Transverse colon (tissue), 4 donors: ENCODE measurements at regions not wholly inside any gene's neighbourhood (a gene's known extent, or its start where the extent isn't known, plus 50 kb on each side); places are given as distances from the start of the nearest gene placed in this dataset.

ENCODE experiments used
- DNase-seq: peaks from one replicate; pipeline ENCODE4 v3.0.0-alpha.2; 2019
- H3K27ac ChIP-seq, 4 donors: fragments of 200-600 bp; sonication (generic); 2 replicates each; pipeline ENCODE4 v1.5.1; 2016 to 2018; ENCODE audit warnings: inconsistent platforms in 4 of 4
- H3K27me3 ChIP-seq: fragments of 200-600 bp; sonication (generic); 2 replicates; pipeline ENCODE4 v1.5.1; 2017; ENCODE audit warnings: inconsistent platforms
- H3K36me3 ChIP-seq, 4 donors: fragments of 200-600 bp; sonication (generic); 2 replicates each; pipeline ENCODE4 v1.5.1; 2017 to 2019; ENCODE audit warnings: inconsistent platforms in 4 of 4
- H3K4me1 ChIP-seq, 4 donors: fragments of 200-600 bp; sonication (generic); 2 replicates each; pipeline ENCODE4 v1.5.1; 2017 to 2020; ENCODE audit warnings: inconsistent platforms in 4 of 4
- H3K4me3 ChIP-seq, 4 donors: fragments of 200-600 bp; sonication (generic); 1 replicate in 1 of 4; 2 replicates in 3 of 4; pipeline versions ENCODE4 v1.5.1 to v1.6.1; 2017 to 2019; ENCODE audit warnings: inconsistent platforms in 4 of 4
- H3K9me3 ChIP-seq, 2 donors: fragments of 200-600 bp; sonication (generic); 2 replicates each; pipeline ENCODE4 v1.5.1; 2017 to 2019; ENCODE audit warnings: inconsistent platforms in 2 of 2
- EP300 ChIP-seq: sonication (generic); formaldehyde crosslinking; IDR thresholded peaks from one replicate; pipeline ENCODE4 v1.6.1; 2017; ENCODE audit warnings: antibody characterized with exemption, low read depth
- POLR2A ChIP-seq: fragments of 450-650 bp; IDR thresholded peaks from one replicate; pipeline ENCODE4 v1.6.1; 2016; ENCODE audit warnings: antibody characterized with exemption, mild to moderate bottlenecking, moderate library complexity
- POLR2AphosphoS5 ChIP-seq, 3 donors: sonication (generic); formaldehyde crosslinking; IDR thresholded peaks; one replicate each; pipeline ENCODE4 v1.6.1; 2016; ENCODE audit warnings: antibody characterized with exemption in 3 of 3
- WGBS, 2 donors: methylation state at CpG; one replicate each; pipeline ENCODE4 v1.1.5; 2018; ENCODE audit warnings: low coverage in 1 of 2; 5-methylcytosine and 5-hydroxymethylcytosine counted together
- in situ Hi-C, 4 donors: fragments of 200-750 bp; cut with MboI; loops; one replicate each; pipeline versions ENCODE4 v1.15.0 to v1.15.1; 2017; ENCODE audit warnings: low sequenced_read_pairs in 3 of 4, low pct_ligation_motif_present in 1 of 4, low pct_unique_long_range_greater_than_20kb in 1 of 4
- intact Hi-C: fragments of 100-400 bp; cut with DNase I; formaldehyde crosslinking; loops from one replicate; pipeline ENCODE4 v1.15.1; 2023; ENCODE audit warnings: low total_unique reads
- TF ChIP-seq, protein P1 (sequence below), 5 experiments: fragments of 200-600 bp in 3 of 5; fragments of 450-650 bp in 2 of 5; sonication (generic) in 3 of 5; IDR thresholded peaks; 1 replicate in 2 of 5; 2 replicates in 3 of 5; pipeline ENCODE4 v1.5.1; 2016 to 2017; ENCODE audit warnings: antibody characterized with exemption in 5 of 5, inconsistent platforms in 3 of 5, mild to moderate bottlenecking in 2 of 5, moderate library complexity in 1 of 5

GRCh38 chr17:13941781-13942180, 127.5 kb upstream of the COX10 start:
- intact Hi-C loops = no loop called here
- in situ Hi-C loops = no loop called here

DNA sequence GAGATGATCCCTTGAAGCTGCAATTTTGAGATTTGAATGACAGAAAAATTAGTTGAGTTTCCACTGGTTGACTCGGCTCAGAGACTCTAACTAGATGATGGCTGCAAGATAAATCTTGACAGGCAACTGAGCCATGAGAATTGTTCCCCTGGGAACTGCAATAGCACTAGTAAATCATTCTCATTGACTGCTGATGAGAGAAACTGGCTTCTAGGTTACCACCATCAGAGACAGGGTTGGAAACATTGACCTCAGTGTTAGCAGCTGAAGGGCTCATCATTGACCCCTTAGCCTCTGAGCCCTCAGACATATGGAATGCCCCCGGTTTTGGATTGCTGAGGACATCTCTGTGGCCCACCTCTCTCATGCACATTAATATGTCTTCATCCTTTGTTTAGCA, 125.4 kb upstream of the COX10 start:
- no peak overlapping the region for H3K27ac ChIP-seq
- no peaks in the 10 kb centered on the region for H3K9me3 ChIP-seq
- no peaks in the 10 kb centered on the region for H3K27me3 ChIP-seq
- intact Hi-C loops = no loop called here
- no peak overlapping the region for H3K4me3 ChIP-seq
- in situ Hi-C loops = no loop called here
- no peaks in the 10 kb centered on the region for H3K36me3 ChIP-seq
- no peaks in the 10 kb centered on the region for H3K4me1 ChIP-seq
- WGBS, 2 donors = 60 to 70% methylated on average over 2 of the region's 2 CpGs
- TF ChIP-seq POLR2AphosphoS5 (IDR thresholded peaks at IDR 0.05) (no peak), EP300 (no peak), POLR2A (no peak)
- TF ChIP-seq, protein P1, sequence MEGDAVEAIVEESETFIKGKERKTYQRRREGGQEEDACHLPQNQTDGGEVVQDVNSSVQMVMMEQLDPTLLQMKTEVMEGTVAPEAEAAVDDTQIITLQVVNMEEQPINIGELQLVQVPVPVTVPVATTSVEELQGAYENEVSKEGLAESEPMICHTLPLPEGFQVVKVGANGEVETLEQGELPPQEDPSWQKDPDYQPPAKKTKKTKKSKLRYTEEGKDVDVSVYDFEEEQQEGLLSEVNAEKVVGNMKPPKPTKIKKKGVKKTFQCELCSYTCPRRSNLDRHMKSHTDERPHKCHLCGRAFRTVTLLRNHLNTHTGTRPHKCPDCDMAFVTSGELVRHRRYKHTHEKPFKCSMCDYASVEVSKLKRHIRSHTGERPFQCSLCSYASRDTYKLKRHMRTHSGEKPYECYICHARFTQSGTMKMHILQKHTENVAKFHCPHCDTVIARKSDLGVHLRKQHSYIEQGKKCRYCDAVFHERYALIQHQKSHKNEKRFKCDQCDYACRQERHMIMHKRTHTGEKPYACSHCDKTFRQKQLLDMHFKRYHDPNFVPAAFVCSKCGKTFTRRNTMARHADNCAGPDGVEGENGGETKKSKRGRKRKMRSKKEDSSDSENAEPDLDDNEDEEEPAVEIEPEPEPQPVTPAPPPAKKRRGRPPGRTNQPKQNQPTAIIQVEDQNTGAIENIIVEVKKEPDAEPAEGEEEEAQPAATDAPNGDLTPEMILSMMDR (IDR thresholded peaks at IDR 0.05) = no peak
- DNase-seq = no peak

More at GRCh38 chr17:13941781-13942180, 127.5 kb upstream of the COX10 start:
- H3K4me3 ChIP-seq = no peak overlapping the region
- no peak overlapping the region for H3K27ac ChIP-seq
- 50 to 84% methylated on average over 3 of the region's 3 CpGs for WGBS, 2 donors
- H3K27me3 ChIP-seq = no peaks in the 10 kb centered on the region
- TF ChIP-seq, protein P1 (IDR thresholded peaks at IDR 0.05) = no peak
- TF ChIP-seq POLR2AphosphoS5 (IDR thresholded peaks at IDR 0.05) = no peak
- TF ChIP-seq EP300 = no peak
- TF ChIP-seq POLR2A = no peak
- H3K4me1 ChIP-seq = no peaks in the 10 kb centered on the region
- no peaks in the 10 kb centered on the region for H3K36me3 ChIP-seq
- DNase-seq = no peak
- no peaks in the 10 kb centered on the region for H3K9me3 ChIP-seq

DNA sequence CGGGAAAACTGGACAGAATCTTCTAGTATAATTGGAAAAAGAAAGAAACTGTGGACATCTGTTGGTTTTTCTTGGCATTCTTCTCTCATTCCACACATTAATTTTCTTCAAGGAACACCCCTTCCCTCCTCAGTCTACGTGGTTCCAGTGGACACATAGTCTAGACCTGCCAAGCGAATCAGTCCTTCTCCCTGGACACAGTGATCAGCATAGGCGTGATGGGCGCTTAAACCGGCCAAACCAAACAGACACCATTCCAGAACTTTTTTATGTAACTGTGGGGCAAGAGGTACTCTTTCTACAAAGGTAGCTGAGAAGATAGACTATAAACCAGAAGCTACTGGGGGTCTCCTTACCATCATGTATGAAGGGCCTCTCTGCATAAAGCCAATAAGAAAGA, 121.8 kb upstream of the COX10 start:
- no peaks in the 10 kb centered on the region for H3K27me3 ChIP-seq
- no peak for TF ChIP-seq POLR2A
- TF ChIP-seq, protein P1 (IDR thresholded peaks at IDR 0.05) = no peak
- TF ChIP-seq EP300 = no peak
- no peak for TF ChIP-seq POLR2AphosphoS5 (IDR thresholded peaks at IDR 0.05)
- H3K4me3 ChIP-seq = no peak overlapping the region
- WGBS, 2 donors = 85 to 94% methylated on average over 6 of the region's 6 CpGs
- no peaks in the 10 kb centered on the region for H3K9me3 ChIP-seq
- intact Hi-C loops (no loop called here), in situ Hi-C loops (no loop called here)
- H3K4me1 ChIP-seq = no peaks in the 10 kb centered on the region
- H3K36me3 ChIP-seq = no peaks in the 10 kb centered on the region
- no peak for DNase-seq
- H3K27ac ChIP-seq = no peak overlapping the region

DNA sequence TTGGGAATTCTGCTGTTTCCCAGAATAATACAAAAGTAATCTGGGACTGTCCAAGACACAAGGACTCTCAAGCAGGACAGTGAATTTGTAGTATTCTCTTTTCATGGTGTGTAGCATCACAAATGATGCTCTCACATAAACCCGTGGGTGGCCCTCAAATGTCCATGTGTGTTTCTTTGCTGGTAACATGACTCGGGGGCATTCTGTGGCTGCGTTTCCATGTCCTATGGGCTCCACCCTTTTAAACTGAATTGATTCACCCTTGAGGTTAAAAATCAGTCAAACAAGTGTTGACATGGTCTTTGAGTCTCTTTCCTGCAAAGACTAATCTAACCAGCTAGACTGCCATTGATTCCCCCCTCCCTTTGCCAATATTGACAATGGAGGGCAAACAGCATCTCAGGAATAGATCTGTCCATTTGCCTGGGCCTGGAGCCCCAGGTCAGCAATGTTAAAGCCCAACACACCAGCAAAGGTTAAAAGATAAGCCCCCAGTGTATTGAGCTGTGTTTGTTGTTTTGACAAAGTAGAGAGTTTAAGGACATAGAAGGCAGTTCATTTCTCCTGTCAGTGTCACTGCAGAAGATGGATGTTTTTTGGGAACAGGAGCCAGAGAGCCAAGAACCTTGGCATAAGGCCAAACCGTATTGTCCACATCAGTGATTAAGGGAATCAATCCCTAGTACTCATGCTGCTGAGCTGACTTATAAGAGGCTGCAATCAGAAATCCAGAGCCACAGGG, 117.1 kb upstream of the COX10 start:
- no peaks in the 10 kb centered on the region for H3K4me1 ChIP-seq
- no peak for DNase-seq
- H3K36me3 ChIP-seq = no peaks in the 10 kb centered on the region
- in situ Hi-C loops (no loop called here), intact Hi-C loops (no loop called here)
- no peak overlapping the region for H3K27ac ChIP-seq
- no peaks in the 10 kb centered on the region for H3K27me3 ChIP-seq
- whole genome bisulfite sequencing, 2 donors = 67 to 73% methylated on average over 1 to 4 of the region's 4 CpGs
- no peak overlapping the region for H3K4me3 ChIP-seq
- TF ChIP-seq POLR2AphosphoS5 (IDR thresholded peaks at IDR 0.05) (no peak), EP300 (no peak), POLR2A (no peak)
- TF ChIP-seq, protein P1 (IDR thresholded peaks at IDR 0.05) = no peak
- H3K9me3 ChIP-seq = no peaks in the 10 kb centered on the region
